ENCODE measurements at regions not wholly inside any gene's neighbourhood (a gene's known extent, or its start where the extent isn't known, plus 50 kb on each side); places are given as distances from the start of the nearest gene placed in this dataset.

- no peak for TF ChIP-seq GATA2 (IDR thresholded peaks at IDR 0.05; ENCODE audit: low read depth, low read length)
- no peak for TF ChIP-seq GATA3 (IDR thresholded peaks at IDR 0.05; ENCODE audit: low read depth, low read length)
Measured at GRCh38 chr15:93154666-93155065, 65.7 kb upstream of the RGMA start.

Measured in SH-SY5Y (cell line).